NB4 (cell line): ENCODE measurements at regions not wholly inside any gene's neighbourhood (a gene's known extent, or its start where the extent isn't known, plus 50 kb on each side); places are given as distances from the start of the nearest gene placed in this dataset.

Experiments used
- MAX ChIP-seq: IDR thresholded peaks from 2 replicates; pipeline ENCODE4 v1.6.1; 2011; ENCODE audit warnings: low read depth, low read length
- MYC ChIP-seq: IDR thresholded peaks from 2 replicates; pipeline ENCODE4 v1.6.1; 2011; ENCODE audit warnings: low read depth, low read length
- POLR2A ChIP-seq: IDR thresholded peaks from 2 replicates; pipeline ENCODE4 v1.6.1; 2011; ENCODE audit warnings: mild to moderate bottlenecking; ENCODE audit not compliant: insufficient read length; ENCODE audit errors: extremely low read depth
- TF ChIP-seq, protein P1 (sequence below): IDR thresholded peaks from one replicate; pipeline ENCODE4 v1.5.1; 2012; ENCODE audit warnings: low read depth, low read length

GRCh38 chr4:179750374-179750773 is 2308.1 kb upstream of the AGA start:
- TF ChIP-seq POLR2A (no peak), MAX (no peak), MYC (no peak)
- TF ChIP-seq, protein P1, sequence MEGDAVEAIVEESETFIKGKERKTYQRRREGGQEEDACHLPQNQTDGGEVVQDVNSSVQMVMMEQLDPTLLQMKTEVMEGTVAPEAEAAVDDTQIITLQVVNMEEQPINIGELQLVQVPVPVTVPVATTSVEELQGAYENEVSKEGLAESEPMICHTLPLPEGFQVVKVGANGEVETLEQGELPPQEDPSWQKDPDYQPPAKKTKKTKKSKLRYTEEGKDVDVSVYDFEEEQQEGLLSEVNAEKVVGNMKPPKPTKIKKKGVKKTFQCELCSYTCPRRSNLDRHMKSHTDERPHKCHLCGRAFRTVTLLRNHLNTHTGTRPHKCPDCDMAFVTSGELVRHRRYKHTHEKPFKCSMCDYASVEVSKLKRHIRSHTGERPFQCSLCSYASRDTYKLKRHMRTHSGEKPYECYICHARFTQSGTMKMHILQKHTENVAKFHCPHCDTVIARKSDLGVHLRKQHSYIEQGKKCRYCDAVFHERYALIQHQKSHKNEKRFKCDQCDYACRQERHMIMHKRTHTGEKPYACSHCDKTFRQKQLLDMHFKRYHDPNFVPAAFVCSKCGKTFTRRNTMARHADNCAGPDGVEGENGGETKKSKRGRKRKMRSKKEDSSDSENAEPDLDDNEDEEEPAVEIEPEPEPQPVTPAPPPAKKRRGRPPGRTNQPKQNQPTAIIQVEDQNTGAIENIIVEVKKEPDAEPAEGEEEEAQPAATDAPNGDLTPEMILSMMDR = no peak
